ENCODE measurements at regions not wholly inside any gene's neighbourhood (a gene's known extent, or its start where the extent isn't known, plus 50 kb on each side); places are given as distances from the start of the nearest gene placed in this dataset.

GRCh38 chr12:111254106-111254505 lies 114.8 kb downstream of the PHETA1 start:
- Histone ChIP-seq H3K9me3 (replicated peaks; ENCODE audit: insufficient read depth, low read length) (no peaks in the 10 kb centered on the region), H4K20me1 (ENCODE audit: insufficient read depth, low read length) (no peaks in the 10 kb centered on the region), H2AFZ (ENCODE audit: low read length) (no peak overlapping the region), H3K27ac (ENCODE audit: low read length) (no peak overlapping the region), H3K27me3 (replicated peaks; ENCODE audit: insufficient read depth, low read length) (peaks cover 9% of the 10 kb centered on the region; the same call in 1 of the 2 replicates), H3F3A (ENCODE audit: insufficient read depth, low read length) (no peaks in the 10 kb centered on the region), H3K36me3 (replicated peaks; ENCODE audit: insufficient read depth, low read length) (no peaks in the 10 kb centered on the region), H3K4me3 (ENCODE audit: low read length) (no peak overlapping the region), H3K4me1 (ENCODE audit: low read length) (no peaks in the 10 kb centered on the region), H3K4me2 (ENCODE audit: low read depth, low read length) (no peak overlapping the region), H3K9ac (ENCODE audit: low read length) (no peak overlapping the region), H3K9me2 (replicated peaks; ENCODE audit: insufficient read depth, low read length) (no peaks in the 10 kb centered on the region), H3K79me2 (ENCODE audit: low read length) (no peaks in the 10 kb centered on the region)
- TF ChIP-seq EZH2 (optimal IDR thresholded peaks at IDR 0.05; ENCODE audit: low read depth, low read length) (no peak), CTCF (IDR thresholded peaks at IDR 0.05; ENCODE audit: low read length) (no peak), EZH2phosphoT487 (IDR thresholded peaks at IDR 0.05; ENCODE audit: low read length) (no peak)
- DNase-seq: no peak

GRCh38 chr12:111253213-111253612 lies 115.7 kb downstream of the PHETA1 start:
- no peaks in the 10 kb centered on the region for H3K36me3 ChIP-seq (replicated peaks; ENCODE audit: insufficient read depth, low read length)
- DNase-seq: no peak
- no peak overlapping the region for H3K9ac ChIP-seq (ENCODE audit: low read length)
- no peak overlapping the region for H3K27ac ChIP-seq (ENCODE audit: low read length)
- H3K9me3 ChIP-seq (replicated peaks; ENCODE audit: insufficient read depth, low read length): no peaks in the 10 kb centered on the region
- no peak overlapping the region for H3K4me2 ChIP-seq (ENCODE audit: low read depth, low read length)
- H3K27me3 ChIP-seq (replicated peaks; ENCODE audit: insufficient read depth, low read length): peaks cover 9% of the 10 kb centered on the region; the same call in 1 of the 2 replicates
- H3F3A ChIP-seq (ENCODE audit: insufficient read depth, low read length): no peaks in the 10 kb centered on the region
- H3K4me3 ChIP-seq (ENCODE audit: low read length): no peak overlapping the region
- no peaks in the 10 kb centered on the region for H3K79me2 ChIP-seq (ENCODE audit: low read length)
- H3K4me1 ChIP-seq (ENCODE audit: low read length): no peaks in the 10 kb centered on the region
- H4K20me1 ChIP-seq (ENCODE audit: insufficient read depth, low read length): no peaks in the 10 kb centered on the region
- H2AFZ ChIP-seq (ENCODE audit: low read length): no peak overlapping the region
- no peaks in the 10 kb centered on the region for H3K9me2 ChIP-seq (replicated peaks; ENCODE audit: insufficient read depth, low read length)
- TF ChIP-seq EZH2phosphoT487 (IDR thresholded peaks at IDR 0.05; ENCODE audit: low read length) (no peak), CTCF (IDR thresholded peaks at IDR 0.05; ENCODE audit: low read length) (no peak), EZH2 (optimal IDR thresholded peaks at IDR 0.05; ENCODE audit: low read depth, low read length) (no peak)

GRCh38 chr12:111251787-111252186 lies 117.1 kb downstream of the PHETA1 start:
- no peak overlapping the region for H3K4me3 ChIP-seq (ENCODE audit: low read length)
- H3K9ac ChIP-seq (ENCODE audit: low read length): no peak overlapping the region
- no peaks in the 10 kb centered on the region for H3K36me3 ChIP-seq (replicated peaks; ENCODE audit: insufficient read depth, low read length)
- H4K20me1 ChIP-seq (ENCODE audit: insufficient read depth, low read length): no peaks in the 10 kb centered on the region
- no peaks in the 10 kb centered on the region for H3K9me2 ChIP-seq (replicated peaks; ENCODE audit: insufficient read depth, low read length)
- no peaks in the 10 kb centered on the region for H3F3A ChIP-seq (ENCODE audit: insufficient read depth, low read length)
- peaks cover 12% of the 10 kb centered on the region for H3K27me3 ChIP-seq (replicated peaks; ENCODE audit: insufficient read depth, low read length)
- no peaks in the 10 kb centered on the region for H3K79me2 ChIP-seq (ENCODE audit: low read length)
- no peak overlapping the region for H3K27ac ChIP-seq (ENCODE audit: low read length)
- H3K9me3 ChIP-seq (replicated peaks; ENCODE audit: insufficient read depth, low read length): no peaks in the 10 kb centered on the region
- no peaks in the 10 kb centered on the region for H3K4me1 ChIP-seq (ENCODE audit: low read length)
- H3K4me2 ChIP-seq (ENCODE audit: low read depth, low read length): no peak overlapping the region
- H2AFZ ChIP-seq (ENCODE audit: low read length): no peak overlapping the region
- no peak for TF ChIP-seq CTCF (IDR thresholded peaks at IDR 0.05; ENCODE audit: low read length)
- TF ChIP-seq EZH2 (optimal IDR thresholded peaks at IDR 0.05; ENCODE audit: low read depth, low read length): no peak
- TF ChIP-seq EZH2phosphoT487 (IDR thresholded peaks at IDR 0.05; ENCODE audit: low read length): no peak
- DNase-seq: no peak

Data from MM.1S (cell line).